ENCODE measurements at regions not wholly inside any gene's neighbourhood (a gene's known extent, or its start where the extent isn't known, plus 50 kb on each side); places are given as distances from the start of the nearest gene placed in this dataset.

GRCh38 chr1:93744299-93744988 is 62.8 kb upstream of the BCAR3 start:
- no peak for DNase-seq (ENCODE audit: low spot score)

- DNase-seq (ENCODE audit: low spot score), result no peak
These were observed 61.8 kb upstream of the BCAR3 start for GRCh38 chr1:93743465-93743864.

GRCh38 chr1:93740601-93741031 is 59.0 kb upstream of the BCAR3 start:
- no peak for DNase-seq (ENCODE audit: low spot score)

- DNase-seq (ENCODE audit: low spot score), result no peak
These were observed 58.5 kb upstream of the BCAR3 start for GRCh38 chr1:93740157-93740556.

- no peak for DNase-seq (ENCODE audit: low spot score)
These were observed 57.8 kb upstream of the BCAR3 start for GRCh38 chr1:93739472-93739871.

GRCh38 chr1:93738926-93739325 is 57.3 kb upstream of the BCAR3 start:
- no peak for DNase-seq (ENCODE audit: low spot score)

GRCh38 chr1:93738075-93738622 is 56.5 kb upstream of the BCAR3 start:
- no peak for DNase-seq (ENCODE audit: low spot score)

- no peak for DNase-seq (ENCODE audit: low spot score)
These were observed 54.1 kb upstream of the BCAR3 start for GRCh38 chr1:93735722-93736121.

- DNase-seq (ENCODE audit: low spot score), result no peak
These were observed 53.4 kb upstream of the BCAR3 start for GRCh38 chr1:93734999-93735398.

GRCh38 chr1:93733340-93733739 is 51.7 kb upstream of the BCAR3 start:
- DNase-seq (ENCODE audit: low spot score), result no peak

GRCh38 chr1:93732514-93732913 is 50.9 kb upstream of the BCAR3 start:
- no peak for DNase-seq (ENCODE audit: low spot score)

Measured in Ammon's horn (tissue), 1 donor.